ENCODE measurements at regions not wholly inside any gene's neighbourhood (a gene's known extent, or its start where the extent isn't known, plus 50 kb on each side); places are given as distances from the start of the nearest gene placed in this dataset.

DNA sequence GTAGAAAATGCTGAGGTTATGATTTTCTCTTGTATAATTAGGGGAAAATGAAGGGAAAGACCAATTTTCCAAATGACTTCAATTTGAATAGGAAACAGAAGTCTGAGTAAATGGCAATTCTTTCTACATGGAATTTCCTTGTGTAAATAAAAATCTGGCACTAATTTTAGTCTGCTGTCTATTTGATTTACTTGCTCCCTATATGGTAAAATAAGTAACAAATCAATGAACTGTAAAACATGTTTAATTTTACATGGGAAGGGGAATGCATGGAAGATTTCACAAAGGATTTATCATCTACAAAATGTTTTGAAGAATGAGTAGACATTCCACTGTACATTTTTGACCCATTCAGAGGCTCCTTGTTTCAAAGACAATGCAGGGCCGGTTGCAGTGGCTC lies 811.6 kb upstream of the GOT2 start:
- Histone ChIP-seq H3K27me3 (no peaks in the 10 kb centered on the region), H3K4me3 (no peak overlapping the region), H3K27ac (no peak overlapping the region), H3K9me3 (no peaks in the 10 kb centered on the region), H3K36me3 (no peaks in the 10 kb centered on the region), H3K4me1 (no peaks in the 10 kb centered on the region)
- DNase-seq, result no peak
- intact Hi-C loops (cut with DNase I; ENCODE audit: low total_unique reads) (no loop called here), in situ Hi-C loops (cut with MboI; ENCODE audit: low pct_ligation_motif_present in 1 of 4, low pct_unique_long_range_greater_than_20kb in 1 of 4, low sequenced_read_pairs in 3 of 4) (no loop called here)
- WGBS, 2 donors (ENCODE audit: low coverage in 1 of 2), result 67% methylated on average over 1 of the region's 1 CpG; no CpG with 5 or more reads in 1 of the 2 donors
- no peak for TF ChIP-seq POLR2A (IDR thresholded peaks at IDR 0.05)
- no peak for TF ChIP-seq POLR2AphosphoS5 (IDR thresholded peaks at IDR 0.05)
- TF ChIP-seq, protein P1, sequence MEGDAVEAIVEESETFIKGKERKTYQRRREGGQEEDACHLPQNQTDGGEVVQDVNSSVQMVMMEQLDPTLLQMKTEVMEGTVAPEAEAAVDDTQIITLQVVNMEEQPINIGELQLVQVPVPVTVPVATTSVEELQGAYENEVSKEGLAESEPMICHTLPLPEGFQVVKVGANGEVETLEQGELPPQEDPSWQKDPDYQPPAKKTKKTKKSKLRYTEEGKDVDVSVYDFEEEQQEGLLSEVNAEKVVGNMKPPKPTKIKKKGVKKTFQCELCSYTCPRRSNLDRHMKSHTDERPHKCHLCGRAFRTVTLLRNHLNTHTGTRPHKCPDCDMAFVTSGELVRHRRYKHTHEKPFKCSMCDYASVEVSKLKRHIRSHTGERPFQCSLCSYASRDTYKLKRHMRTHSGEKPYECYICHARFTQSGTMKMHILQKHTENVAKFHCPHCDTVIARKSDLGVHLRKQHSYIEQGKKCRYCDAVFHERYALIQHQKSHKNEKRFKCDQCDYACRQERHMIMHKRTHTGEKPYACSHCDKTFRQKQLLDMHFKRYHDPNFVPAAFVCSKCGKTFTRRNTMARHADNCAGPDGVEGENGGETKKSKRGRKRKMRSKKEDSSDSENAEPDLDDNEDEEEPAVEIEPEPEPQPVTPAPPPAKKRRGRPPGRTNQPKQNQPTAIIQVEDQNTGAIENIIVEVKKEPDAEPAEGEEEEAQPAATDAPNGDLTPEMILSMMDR (IDR thresholded peaks at IDR 0.05), result no peak
- TF ChIP-seq EP300 (IDR thresholded peaks at IDR 0.05; ENCODE audit: low read depth), result no peak

DNA sequence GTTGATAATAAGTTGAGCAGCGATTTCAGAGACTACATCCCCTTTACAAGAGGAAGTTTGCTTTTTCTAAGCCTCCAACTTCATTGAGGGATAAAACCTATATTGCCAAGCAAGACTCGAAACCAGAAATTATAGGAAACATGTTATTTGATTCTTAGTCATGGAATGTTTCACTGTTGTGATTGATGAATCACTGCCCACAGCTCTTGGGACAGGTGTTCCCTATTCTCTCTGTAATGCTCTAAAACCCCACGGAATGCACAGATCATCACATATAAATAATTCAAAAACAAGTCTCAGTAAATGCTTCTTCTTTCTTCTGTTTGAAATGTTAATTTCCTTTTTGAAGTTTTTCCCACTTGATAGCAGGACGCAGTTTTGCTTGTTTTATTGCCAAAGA lies 809.5 kb upstream of the GOT2 start:
- H3K27ac ChIP-seq, result no peak overlapping the region
- no peak for DNase-seq
- no peak overlapping the region for H3K4me3 ChIP-seq
- no peaks in the 10 kb centered on the region for H3K36me3 ChIP-seq
- no peaks in the 10 kb centered on the region for H3K9me3 ChIP-seq
- intact Hi-C loops (cut with DNase I; ENCODE audit: low total_unique reads) (no loop called here), in situ Hi-C loops (cut with MboI; ENCODE audit: low pct_ligation_motif_present in 1 of 4, low pct_unique_long_range_greater_than_20kb in 1 of 4, low sequenced_read_pairs in 3 of 4) (no loop called here)
- H3K4me1 ChIP-seq, result no peaks in the 10 kb centered on the region
- 42 to 53% methylated on average over 4 of the region's 4 CpGs for WGBS, 2 donors (ENCODE audit: low coverage in 1 of 2)
- no peaks in the 10 kb centered on the region for H3K27me3 ChIP-seq
- no peak for TF ChIP-seq POLR2A (IDR thresholded peaks at IDR 0.05)
- TF ChIP-seq, protein P1 (IDR thresholded peaks at IDR 0.05), result no peak
- TF ChIP-seq POLR2AphosphoS5 (IDR thresholded peaks at IDR 0.05), result no peak
- no peak for TF ChIP-seq EP300 (IDR thresholded peaks at IDR 0.05; ENCODE audit: low read depth)

- Histone ChIP-seq H3K4me3 (no peak overlapping the region), H3K36me3 (no peaks in the 10 kb centered on the region), H3K27ac (no peak overlapping the region), H3K27me3 (no peaks in the 10 kb centered on the region), H3K9me3 (peaks cover 0 to 5% of the 10 kb centered on the region in 2 donors), H3K4me1 (no peaks in the 10 kb centered on the region)
- WGBS, 2 donors (ENCODE audit: low coverage in 1 of 2), result 77% methylated on average over 8 of the region's 8 CpGs; no CpG with 5 or more reads in 1 of the 2 donors
- intact Hi-C loops (cut with DNase I; ENCODE audit: low total_unique reads), result no loop called here
- in situ Hi-C loops (cut with MboI; ENCODE audit: low pct_ligation_motif_present in 1 of 4, low pct_unique_long_range_greater_than_20kb in 1 of 4, low sequenced_read_pairs in 3 of 4), result no loop called here
- TF ChIP-seq, protein P1 (IDR thresholded peaks at IDR 0.05), result no peak
- TF ChIP-seq EP300 (IDR thresholded peaks at IDR 0.05; ENCODE audit: low read depth) (no peak), POLR2A (IDR thresholded peaks at IDR 0.05) (no peak), POLR2AphosphoS5 (IDR thresholded peaks at IDR 0.05) (no peak)
- no peak for DNase-seq
Observed at GRCh38 chr16:59540621-59541020, 806.5 kb upstream of the GOT2 start.

GRCh38 chr16:59535298-59535697 lies 801.2 kb upstream of the GOT2 start:
- in situ Hi-C loops (cut with MboI; ENCODE audit: low pct_ligation_motif_present in 1 of 4, low pct_unique_long_range_greater_than_20kb in 1 of 4, low sequenced_read_pairs in 3 of 4), result no loop called here
- H3K27me3 ChIP-seq, result no peaks in the 10 kb centered on the region

More at GRCh38 chr16:59535298-59535697, 801.2 kb upstream of the GOT2 start:
- TF ChIP-seq, protein P1 (IDR thresholded peaks at IDR 0.05), result no peak
- TF ChIP-seq POLR2AphosphoS5 (IDR thresholded peaks at IDR 0.05), result no peak
- Histone ChIP-seq H3K4me3 (no peak overlapping the region), H3K27ac (no peak overlapping the region), H3K9me3 (peaks cover 0 to 5% of the 10 kb centered on the region in 2 donors), H3K4me1 (no peaks in the 10 kb centered on the region), H3K36me3 (no peaks in the 10 kb centered on the region)
- WGBS, 2 donors (ENCODE audit: low coverage in 1 of 2), result 73 to 83% methylated on average over 4 of the region's 4 CpGs
- intact Hi-C loops (cut with DNase I; ENCODE audit: low total_unique reads), result no loop called here
- DNase-seq, result no peak
